Heart left ventricle (tissue), 13 donors: ENCODE measurements at regions not wholly inside any gene's neighbourhood (a gene's known extent, or its start where the extent isn't known, plus 50 kb on each side); places are given as distances from the start of the nearest gene placed in this dataset.

Experiments used
- POLR2A ChIP-seq, 2 donors: fragments of 450-650 bp; IDR thresholded peaks; one replicate each; pipeline ENCODE4 v1.6.1; 2017; ENCODE audit warnings: antibody characterized with exemption in 2 of 2, mild to moderate bottlenecking in 2 of 2, moderate library complexity in 2 of 2
- TF ChIP-seq, protein P1 (sequence below), 12 donors: fragments of 200-600 bp; sonication (generic) in 4 of 12; IDR thresholded peaks; one replicate each; pipeline versions ENCODE4 v1.5.0 to v1.8.0; 2018 to 2022; ENCODE audit warnings: antibody characterized with exemption in 12 of 12, mild to moderate bottlenecking in 5 of 12
- donor health status: ischemic (EF 13 %, LVEDD 7.1; RV severe dilation, severe dysfunction).
- donor health status: DM: no; HTN: yes; CAD: no.
- donor health status: DM: no; HTN: no; CAD: no.
- donor health status: ischemic (EF 25% LVEDD 6.9; RV normal size, moderate dysfunction).
- donor health status: ischemic (EF 25% LVEDD 5.7; RV mildly dilated, moderate dysfunction).
- donor health status: ischemic (EF 35%, LVEDD 5.7; RV mildly dilated, moderate dysfunction).
- donor health status: nonischemic (EF 11% LVEDD 7.7; RV severe dilation, severe dysfunction).
- donor health status: DM: yes; HTN: yes; CAD: no.
- donor health status: PGD.
- donor health status: ischemic (EF 29% LVEDD 5.4; RV normal size, mild dysfunction).
- donor health status: nonischemic (EF 23%, LVEDD 6.1; RV moderate dilation, normal function).

DNA sequence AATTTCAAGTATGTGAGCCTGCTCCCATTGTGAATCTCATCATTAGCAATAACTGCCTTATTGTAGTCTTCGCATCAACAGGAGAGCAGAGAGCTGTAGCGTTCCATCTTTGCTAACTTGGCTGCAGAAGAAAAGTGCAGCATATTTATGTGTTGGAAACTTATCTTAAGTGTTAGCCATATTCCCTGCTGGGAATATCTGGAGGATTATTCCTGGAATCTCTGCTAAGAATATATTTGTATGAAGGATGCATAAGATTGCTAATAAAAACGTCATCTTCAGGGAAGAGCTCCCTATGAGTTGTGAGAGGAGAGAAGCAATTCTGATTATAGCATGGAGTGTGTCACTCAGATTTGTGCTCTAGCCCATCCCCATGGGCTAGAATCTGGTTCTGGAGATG is 115.1 kb upstream of the REG3G start:
- no peak for TF ChIP-seq POLR2A (IDR thresholded peaks at IDR 0.05)
- TF ChIP-seq, protein P1, sequence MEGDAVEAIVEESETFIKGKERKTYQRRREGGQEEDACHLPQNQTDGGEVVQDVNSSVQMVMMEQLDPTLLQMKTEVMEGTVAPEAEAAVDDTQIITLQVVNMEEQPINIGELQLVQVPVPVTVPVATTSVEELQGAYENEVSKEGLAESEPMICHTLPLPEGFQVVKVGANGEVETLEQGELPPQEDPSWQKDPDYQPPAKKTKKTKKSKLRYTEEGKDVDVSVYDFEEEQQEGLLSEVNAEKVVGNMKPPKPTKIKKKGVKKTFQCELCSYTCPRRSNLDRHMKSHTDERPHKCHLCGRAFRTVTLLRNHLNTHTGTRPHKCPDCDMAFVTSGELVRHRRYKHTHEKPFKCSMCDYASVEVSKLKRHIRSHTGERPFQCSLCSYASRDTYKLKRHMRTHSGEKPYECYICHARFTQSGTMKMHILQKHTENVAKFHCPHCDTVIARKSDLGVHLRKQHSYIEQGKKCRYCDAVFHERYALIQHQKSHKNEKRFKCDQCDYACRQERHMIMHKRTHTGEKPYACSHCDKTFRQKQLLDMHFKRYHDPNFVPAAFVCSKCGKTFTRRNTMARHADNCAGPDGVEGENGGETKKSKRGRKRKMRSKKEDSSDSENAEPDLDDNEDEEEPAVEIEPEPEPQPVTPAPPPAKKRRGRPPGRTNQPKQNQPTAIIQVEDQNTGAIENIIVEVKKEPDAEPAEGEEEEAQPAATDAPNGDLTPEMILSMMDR (IDR thresholded peaks at IDR 0.05) = no peak
